K562 (cell line): ENCODE measurements at regions not wholly inside any gene's neighbourhood (a gene's known extent, or its start where the extent isn't known, plus 50 kb on each side); places are given as distances from the start of the nearest gene placed in this dataset.

Experiments used
- ATAC-seq: fragments of 200-7000 bp; cut with Tn5 transposase; 3 replicates; pipeline ENCODE4 v1.9.1; 2020; ENCODE audit warnings: moderate library complexity
- BruUV-seq: library from RNA; stranded (reverse); fragments of 400-500 nt; replicated peaks from 2 replicates; lab custom pipeline; 2021; lab: Mats Ljungman, UMichigan
- CTCF ChIA-PET: fragments of 300-600 bp; formaldehyde crosslinking; extraction: SDS; loops from one replicate; lab custom pipeline; 2021; ENCODE audit warnings: low intra/inter-chr PET ratio; lab: Yijun Ruan, JAX
- POLR2A ChIA-PET: fragments of 300-600, 350-650 bp; sonication (Branson Sonifier 250); formaldehyde crosslinking; extraction: SDS; loops from one replicate; lab custom pipeline; 2021; ENCODE audit warnings: antibody characterized with exemption, inconsistent platforms; lab: Yijun Ruan, JAX
- DNase-seq, 4 experiments: peaks; one replicate each; pipeline versions ENCODE4 v3.0.0 to v3.0.0-alpha.2; 2011 to 2018; ENCODE audit warnings: low spot score in 3 of 4, mixed read lengths in 3 of 4; ENCODE audit errors: extremely low read depth in 1 of 4
- FAIRE-seq: peaks from 2 replicates; lab custom pipeline; 2011; peaks lifted over from hg19 to GRCh38; lab: Jason Lieb, UNC
- H2AFZ ChIP-seq: 2 replicates; pipeline ENCODE4 v1.6.0; 2011; ENCODE audit warnings: low read depth, low read length, control low read depth, inconsistent platforms
- H3K27ac ChIP-seq: fragments of 200-600 bp; 3 replicates; pipeline ENCODE4 v1.8.0; 2011; ENCODE audit warnings: low read depth, mild to moderate bottlenecking, control low read depth, inconsistent platforms, low read length, moderate library complexity, mixed read lengths; ENCODE audit errors: extremely low read depth
- H3K27me3 ChIP-seq, 2 experiments: fragments of 300-600 bp in 1 of 2; 2 replicates in 1 of 2; 3 replicates in 1 of 2; pipeline versions ENCODE4 v1.6.0 to v1.8.0; 2011; ENCODE audit warnings: inconsistent platforms in 2 of 2, low read length in 2 of 2, mild to moderate bottlenecking in 1 of 2, mixed read lengths in 1 of 2, moderate library complexity in 1 of 2; ENCODE audit not compliant: control insufficient read depth in 2 of 2, insufficient read depth in 2 of 2
- H3K36me3 ChIP-seq: fragments of 300-600 bp; 3 replicates; pipeline ENCODE4 v1.8.0; 2011; ENCODE audit warnings: mild to moderate bottlenecking, low read length, inconsistent platforms; ENCODE audit not compliant: control insufficient read depth, insufficient read depth
- H3K4me1 ChIP-seq, 2 experiments: fragments of 200-600 bp in 1 of 2; replicated peaks in 1 of 2; 2 replicates in 1 of 2; 3 replicates in 1 of 2; pipeline versions ENCODE4 v1.5.1 to v1.8.0; 2011; ENCODE audit warnings: inconsistent platforms in 2 of 2, low read length in 2 of 2, mild to moderate bottlenecking in 1 of 2, mixed read lengths in 1 of 2, moderate library complexity in 1 of 2; ENCODE audit not compliant: control insufficient read depth in 2 of 2, insufficient read depth in 2 of 2
- H3K4me2 ChIP-seq: 2 replicates; pipeline ENCODE4 v1.6.1; 2011; ENCODE audit warnings: low read length, control low read depth, inconsistent platforms, mixed read lengths; ENCODE audit not compliant: insufficient read depth
- H3K4me3 ChIP-seq: fragments of 200-600 bp; sonication (generic), shearing (Covaris generic); 2 replicates; pipeline ENCODE4 v1.5.1; 2016; ENCODE audit warnings: control low read depth, inconsistent platforms
- H3K79me2 ChIP-seq: fragments of 200-600 bp; 3 replicates; pipeline ENCODE4 v1.8.0; 2011; ENCODE audit warnings: low read length, inconsistent platforms; ENCODE audit not compliant: control insufficient read depth, insufficient read depth
- H3K9ac ChIP-seq, 2 experiments: 2 replicates each; pipeline versions ENCODE4 v1.6.0 to v1.6.1; 2011; ENCODE audit warnings: low read depth in 2 of 2, low read length in 2 of 2, control low read depth in 1 of 2, inconsistent platforms in 1 of 2, mild to moderate bottlenecking in 1 of 2, mixed read lengths in 1 of 2; ENCODE audit not compliant: insufficient read depth in 1 of 2
- H3K9me1 ChIP-seq: one replicate; pipeline ENCODE4 v1.6.0; 2011; ENCODE audit warnings: inconsistent platforms, mild to moderate bottlenecking, low read length, moderate library complexity; ENCODE audit not compliant: control insufficient read depth, insufficient read depth
- H3K9me3 ChIP-seq: replicated peaks from 2 replicates; pipeline ENCODE4 v1.5.1; 2011; ENCODE audit warnings: low read depth, low read length, inconsistent platforms; ENCODE audit not compliant: control insufficient read depth, insufficient read depth
- H4K20me1 ChIP-seq: replicated peaks from 2 replicates; pipeline ENCODE4 v1.6.1; 2011; ENCODE audit warnings: low read length, inconsistent platforms, mixed read lengths; ENCODE audit not compliant: control insufficient read depth, insufficient read depth
- CBFA2T2 ChIP-seq: fragments of 450-650 bp; conservative IDR thresholded peaks from 2 replicates; pipeline ENCODE4 v1.6.1; 2017; ENCODE audit warnings: mild to moderate bottlenecking
- FOSL1 ChIP-seq: fragments of 200-800 bp; sonication (Bioruptor generic); conservative IDR thresholded peaks from 2 replicates; pipeline ENCODE4 v1.6.1; 2016; ENCODE audit warnings: missing genetic modification characterization, missing compliant biosample characterization
- KDM2B ChIP-seq: fragments of 250-450 bp; sonication (Bioruptor Pico); IDR thresholded peaks from 2 replicates; pipeline ENCODE4 v1.8.0; 2021; ENCODE audit warnings: mild to moderate bottlenecking, moderate library complexity
- LARP7 ChIP-seq: fragments of 450-650 bp; IDR thresholded peaks from 2 replicates; pipeline ENCODE4 v1.6.1; 2016
- MAFG ChIP-seq: fragments of 450-650 bp; conservative IDR thresholded peaks from 2 replicates; pipeline ENCODE4 v1.6.1; 2016; ENCODE audit warnings: missing genetic modification characterization, missing compliant biosample characterization
- RBM22 ChIP-seq: fragments of 200-400 bp; formaldehyde crosslinking; IDR thresholded peaks from 2 replicates; pipeline ENCODE4 v1.6.1; 2018; ENCODE audit warnings: low read length, low read depth; ENCODE audit not compliant: poor library complexity, severe bottlenecking
- ZNF174 ChIP-seq: fragments of 250-450 bp; sonication (Bioruptor Pico); IDR thresholded peaks from 2 replicates; pipeline ENCODE4 v1.4.0; 2020; ENCODE audit warnings: mild to moderate bottlenecking
- WGBS: fragments of 100-300 bp; shearing (Covaris generic); methylation state at CpG from one replicate; pipeline ENCODE4 v1.1.6; 2016; ENCODE audit warnings: low coverage, mixed read lengths; ENCODE audit not compliant: insufficient coverage; ENCODE audit errors: missing lambda C conversion rate; 5-methylcytosine and 5-hydroxymethylcytosine counted together
- in situ Hi-C: fragments of 300-500 bp; cut with MboI; formaldehyde crosslinking; loops from 4 replicates; pipeline ENCODE4 v1.15.0; 2018; ENCODE audit warnings: inconsistent platforms, mixed read lengths
- intact Hi-C: fragments of 100-400 bp; cut with micrococcal nuclease; formaldehyde crosslinking; loops from 2 replicates; pipeline ENCODE4 v1.14.2; 2022

- CTCF ChIA-PET, result no interaction called here
Measured at GRCh38 chr5:1637639-1638481, 114.1 kb upstream of the LPCAT1 start.

More at GRCh38 chr5:1637639-1638481, 114.1 kb upstream of the LPCAT1 start:
- intact Hi-C loops (no loop called here), in situ Hi-C loops (loop anchor here (25.0 kb wide), 1 partner anchor 701 kb away; no protein-coding TSS in a partner anchor)
- H3K79me2 ChIP-seq, result no peaks in the 10 kb centered on the region
- DNase-seq (peak in 2 of 4 experiments; percentile 7 to 11), ATAC-seq (no peak), FAIRE-seq (no peak)
- peak overlapping the region in 1 of 2 experiments; percentile 13; a peak in 1 of 4 replicates for H3K9ac ChIP-seq
- H3K4me3 ChIP-seq, result no peak overlapping the region
- no TSS peak for BruUV-seq
- H3K4me2 ChIP-seq, result no peak overlapping the region
- no peaks in the 10 kb centered on the region for H3K9me1 ChIP-seq
- POLR2A ChIA-PET, result interaction anchor here (1.5 kb wide), 1 partner anchor 15 kb away, joined by 3 read pairs; no protein-coding TSS in a partner anchor
- peaks cover 22 to 45% of the 10 kb centered on the region in 2 experiments; a peak in 4 of 5 replicates for H3K27me3 ChIP-seq
- H3K9me3 ChIP-seq, result no peaks in the 10 kb centered on the region
- peaks cover 0 to 50% of the 10 kb centered on the region in 2 experiments; a peak in 2 of 5 replicates for H3K4me1 ChIP-seq
- TF ChIP-seq MAFG (no peak), ZNF174 (CRISPR knock-in tag) (no peak), KDM2B (CRISPR knock-in tag) (no peak), FOSL1 (no peak), LARP7 (no peak), CBFA2T2 (no peak), RBM22 (no peak)
- 0 out of 2 replicates have a peak, but pooled peaks cover 4% of the 10 kb centered on the region for H4K20me1 ChIP-seq
- H2AFZ ChIP-seq, result no peak overlapping the region
- H3K36me3 ChIP-seq, result no peaks in the 10 kb centered on the region
- WGBS, result 25% methylated on average over 19 of the region's 24 CpGs
- H3K27ac ChIP-seq, result no peak overlapping the region
